ENCODE measurements at regions not wholly inside any gene's neighbourhood (a gene's known extent, or its start where the extent isn't known, plus 50 kb on each side); places are given as distances from the start of the nearest gene placed in this dataset.

- TF ChIP-seq POLR2A (IDR thresholded peaks at IDR 0.05; ENCODE audit: low read length) (no peak), GATA1 (IDR thresholded peaks at IDR 0.05; ENCODE audit: low read depth, low read length) (no peak)
Observed at GRCh38 chr10:28127881-28128280, 129.0 kb upstream of the ODAD2 start.
